ENCODE measurements at regions not wholly inside any gene's neighbourhood (a gene's known extent, or its start where the extent isn't known, plus 50 kb on each side); places are given as distances from the start of the nearest gene placed in this dataset.

- RAD21 ChIA-PET (ENCODE audit: low non-redundant PET in 1 of 2, low total read pairs in 2 of 2, uncharacterized antibody in 2 of 2, unreplicated experiment in 2 of 2) = no interaction called here
- DNase-seq (ENCODE audit: low read depth, low spot score) (no peak), ATAC-seq (no peak)
- Histone ChIP-seq H3K9me3 (ENCODE audit: control insufficient read depth in 1 of 2, insufficient read depth in 1 of 2, low read depth in 1 of 2, low read length in 2 of 2) (no peaks in the 10 kb centered on the region), H3K9me2 (ENCODE audit: insufficient read depth) (no peaks in the 10 kb centered on the region), H3K4me1 (ENCODE audit: control insufficient read depth in 1 of 2, insufficient read depth in 2 of 2, low read length in 2 of 2) (no peaks in the 10 kb centered on the region), H3K36me3 (ENCODE audit: control insufficient read depth in 1 of 2, insufficient read depth in 2 of 2, low read length in 2 of 2) (no peaks in the 10 kb centered on the region), H3K9ac (ENCODE audit: low read length) (no peak overlapping the region), H3K27me3 (ENCODE audit: insufficient read depth, low read length) (no peaks in the 10 kb centered on the region), H3K4me2 (ENCODE audit: low read length) (no peak overlapping the region), H3K4me3 (replicated peaks in 1 of 2; ENCODE audit: low read depth in 1 of 2, low read length in 2 of 2) (no peak overlapping the region), H3K27ac (ENCODE audit: low read depth, low read length) (no peak overlapping the region), H2AFZ (ENCODE audit: low read depth, low read length, poor library complexity, severe bottlenecking) (no peak overlapping the region), H4K20me1 (ENCODE audit: insufficient read depth) (no peaks in the 10 kb centered on the region), H3K79me2 (ENCODE audit: insufficient read depth, low read length) (no peaks in the 10 kb centered on the region)
- POLR2A ChIA-PET = no interaction called here
- intact Hi-C loops (cut with micrococcal nuclease) = no loop called here
- CTCF ChIA-PET = no interaction called here
- BruUV-seq (replicated peaks) = no TSS peak
- TF ChIP-seq SP1 (IDR thresholded peaks at IDR 0.05; ENCODE audit: low read depth) (no peak), YY1 (IDR thresholded peaks at IDR 0.05; ENCODE audit: extremely low read depth, insufficient replicate concordance, low read depth, low read length) (no peak), ZFX (IDR thresholded peaks at IDR 0.05) (no peak), JUND (IDR thresholded peaks at IDR 0.05) (no peak), FOSL1 (IDR thresholded peaks at IDR 0.05; ENCODE audit: low read depth) (no peak), SIN3A (IDR thresholded peaks at IDR 0.05; ENCODE audit: low read depth) (no peak)
These were observed 231.9 kb upstream of the PPP1R3A start for GRCh38 chr7:114150689-114151088.

GRCh38 chr7:114148779-114149178 is 230.0 kb upstream of the PPP1R3A start:
- no peaks in the 10 kb centered on the region for H3K36me3 ChIP-seq (ENCODE audit: control insufficient read depth in 1 of 2, insufficient read depth in 2 of 2, low read length in 2 of 2)
- BruUV-seq (replicated peaks) = no TSS peak
- H3K27me3 ChIP-seq (ENCODE audit: insufficient read depth, low read length) = no peaks in the 10 kb centered on the region
- no peak overlapping the region for H3K4me2 ChIP-seq (ENCODE audit: low read length)
- no peaks in the 10 kb centered on the region for H3K79me2 ChIP-seq (ENCODE audit: insufficient read depth, low read length)
- ChIA-PET POLR2A (no interaction called here), RAD21 (ENCODE audit: low non-redundant PET in 1 of 2, low total read pairs in 2 of 2, uncharacterized antibody in 2 of 2, unreplicated experiment in 2 of 2) (no interaction called here), CTCF (no interaction called here)
- H4K20me1 ChIP-seq (ENCODE audit: insufficient read depth) = no peaks in the 10 kb centered on the region
- no peak overlapping the region for H3K9ac ChIP-seq (ENCODE audit: low read length)
- ATAC-seq (no peak), DNase-seq (ENCODE audit: low read depth, low spot score) (no peak)
- no peaks in the 10 kb centered on the region for H3K9me3 ChIP-seq (ENCODE audit: control insufficient read depth in 1 of 2, insufficient read depth in 1 of 2, low read depth in 1 of 2, low read length in 2 of 2)
- H3K9me2 ChIP-seq (ENCODE audit: insufficient read depth) = no peaks in the 10 kb centered on the region
- H2AFZ ChIP-seq (ENCODE audit: low read depth, low read length, poor library complexity, severe bottlenecking) = no peak overlapping the region
- H3K27ac ChIP-seq (ENCODE audit: low read depth, low read length) = no peak overlapping the region
- no peaks in the 10 kb centered on the region for H3K4me1 ChIP-seq (ENCODE audit: control insufficient read depth in 1 of 2, insufficient read depth in 2 of 2, low read length in 2 of 2)
- H3K4me3 ChIP-seq (replicated peaks in 1 of 2; ENCODE audit: low read depth in 1 of 2, low read length in 2 of 2) = no peak overlapping the region
- intact Hi-C loops (cut with micrococcal nuclease) = no loop called here
- TF ChIP-seq REST (IDR thresholded peaks at IDR 0.05; ENCODE audit: low read depth) = no peak
- no peak for TF ChIP-seq POLR2A (IDR thresholded peaks at IDR 0.05; ENCODE audit: borderline replicate concordance, extremely low read depth, insufficient read depth, insufficient read length)
- no peak for TF ChIP-seq ELF1 (IDR thresholded peaks at IDR 0.05; ENCODE audit: borderline replicate concordance, low read depth)
- no peak for TF ChIP-seq JUND (IDR thresholded peaks at IDR 0.05)
- TF ChIP-seq RAD21 (IDR thresholded peaks at IDR 0.05; ENCODE audit: low read depth) = no peak
- TF ChIP-seq TCF7L2 (IDR thresholded peaks at IDR 0.05; ENCODE audit: borderline replicate concordance, extremely low read depth, insufficient read depth, insufficient read length) = no peak
- no peak for TF ChIP-seq ZNF274 (IDR thresholded peaks at IDR 0.05; ENCODE audit: low read depth, low read length)
- no peak for TF ChIP-seq CBX3 (IDR thresholded peaks at IDR 0.05; ENCODE audit: low read depth)
- no peak for TF ChIP-seq EZH2phosphoT487 (IDR thresholded peaks at IDR 0.05; ENCODE audit: borderline replicate concordance)
- TF ChIP-seq MAX (IDR thresholded peaks at IDR 0.05) = no peak

Data from HCT116 (cell line).